GM18502 (cell line): ENCODE measurements at regions not wholly inside any gene's neighbourhood (a gene's known extent, or its start where the extent isn't known, plus 50 kb on each side); places are given as distances from the start of the nearest gene placed in this dataset.
"Not testable (repeated sequence)": the region's sequence is repeated elsewhere in the genome, so short reads cannot be mapped to it uniquely, and the experiment has no call there.

Source experiments
- ATAC-seq: cut with Tn5 transposase; IDR thresholded peaks from one replicate; pipeline ENCODE4 v1.9.1; 2021; ENCODE audit warnings: mild to moderate bottlenecking; ENCODE audit not compliant: unreplicated experiment, poor library complexity

DNA sequence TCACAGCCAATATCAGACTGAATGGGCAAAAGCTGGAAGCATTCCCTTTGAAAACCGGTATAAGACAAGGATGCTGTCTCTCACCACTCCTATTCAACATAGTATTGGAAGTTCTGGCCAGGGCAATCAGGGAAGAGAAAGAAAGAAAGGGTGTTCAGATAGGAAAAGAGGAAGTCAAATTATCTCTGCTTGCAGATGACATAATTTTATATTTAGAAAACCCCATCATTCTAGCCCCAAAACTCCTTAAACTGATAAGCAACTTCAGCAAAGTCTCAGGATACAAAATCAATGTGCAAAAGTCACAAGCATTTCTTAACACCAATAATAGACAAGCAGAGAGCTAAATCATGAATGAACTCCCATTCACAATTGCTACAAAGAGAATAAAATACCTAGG, 461.7 kb downstream of the PDGFC start:
- not testable (repeated sequence) for ATAC-seq

DNA sequence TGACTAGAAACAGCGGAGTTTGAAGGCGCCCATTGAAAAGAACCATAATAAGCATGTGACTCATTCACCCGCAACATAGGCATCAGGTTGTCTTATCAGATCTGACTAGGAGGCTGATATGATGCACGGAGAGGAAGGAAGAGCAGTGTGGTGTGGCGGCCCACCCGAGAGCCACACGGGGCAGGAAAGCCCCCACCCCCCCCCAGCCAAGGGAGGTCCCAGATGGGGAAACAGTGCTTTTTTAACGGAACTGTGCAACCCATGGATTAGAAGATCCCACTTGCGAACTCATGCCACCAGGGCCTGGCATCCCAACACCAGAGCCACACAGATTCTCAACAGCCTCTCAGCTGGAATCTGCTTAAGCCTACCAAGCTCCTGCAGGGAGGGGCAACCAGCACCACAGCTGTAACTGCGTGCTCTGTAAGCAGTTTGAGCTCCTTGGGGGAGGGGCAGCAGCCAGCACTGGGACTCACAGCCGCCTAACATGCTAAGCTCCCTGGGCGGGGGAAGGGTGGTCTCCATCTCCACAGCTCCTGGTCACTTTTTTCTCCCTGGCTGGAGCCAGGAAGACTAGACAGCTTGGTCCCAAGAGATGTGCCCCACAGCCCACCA, 466.2 kb downstream of the PDGFC start:
- ATAC-seq: no peak

DNA sequence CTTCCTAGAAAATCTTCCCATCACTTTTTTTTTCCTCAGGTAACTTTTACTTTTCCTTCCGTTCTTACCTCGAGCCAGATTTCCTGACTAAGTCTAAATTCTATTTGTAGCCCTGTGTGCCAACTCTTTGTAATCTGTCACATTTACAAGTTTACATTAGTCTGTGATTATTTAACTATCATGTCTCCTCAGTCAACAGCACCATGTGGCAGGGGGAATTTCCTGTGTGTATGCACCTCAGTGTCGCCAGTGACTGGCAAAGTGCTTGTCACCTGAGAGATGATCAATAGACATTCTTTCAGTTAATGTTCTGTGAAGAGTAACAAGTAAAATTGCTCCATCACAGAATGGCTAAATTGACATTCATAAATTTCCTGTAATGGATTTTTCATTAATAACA, 468.5 kb downstream of the PDGFC start:
- no peak for ATAC-seq

DNA sequence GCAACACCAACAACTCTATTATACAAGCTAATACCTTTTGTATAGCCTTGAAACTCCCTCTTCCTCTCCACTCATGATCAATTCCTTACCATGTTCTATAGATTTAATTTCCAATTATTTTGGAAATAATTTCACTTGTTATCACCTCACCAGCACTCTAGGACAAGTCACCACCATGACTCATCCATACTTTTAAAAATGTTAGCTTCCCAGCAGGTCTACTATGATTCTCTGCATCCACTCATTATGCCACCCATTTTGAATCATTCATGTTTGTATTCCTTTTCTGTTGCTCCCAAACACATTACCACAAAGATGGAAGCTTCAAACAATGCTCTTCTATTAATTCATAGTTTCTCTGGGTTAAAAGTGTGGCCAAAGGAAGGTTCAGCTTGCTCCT, 469.6 kb downstream of the PDGFC start:
- no peak for ATAC-seq

DNA sequence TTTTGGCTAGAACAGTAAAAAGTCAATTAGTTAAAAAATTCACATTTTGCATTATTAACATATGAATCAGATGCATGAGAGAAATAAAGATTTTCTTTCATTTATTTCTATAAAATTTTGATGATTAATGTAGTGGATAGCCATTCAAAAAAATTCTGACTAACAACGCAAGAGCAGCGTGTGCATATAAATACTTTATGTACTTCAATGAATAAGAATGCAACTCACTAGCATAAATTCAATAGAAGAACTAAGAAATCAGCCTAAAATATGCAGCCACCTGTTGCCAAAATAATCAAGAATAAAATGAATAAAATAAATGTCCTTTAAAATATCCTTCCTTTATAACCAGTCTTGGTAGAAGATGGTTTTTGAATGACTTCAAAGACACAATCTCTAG, 471.9 kb downstream of the PDGFC start:
- ATAC-seq: no peak

DNA sequence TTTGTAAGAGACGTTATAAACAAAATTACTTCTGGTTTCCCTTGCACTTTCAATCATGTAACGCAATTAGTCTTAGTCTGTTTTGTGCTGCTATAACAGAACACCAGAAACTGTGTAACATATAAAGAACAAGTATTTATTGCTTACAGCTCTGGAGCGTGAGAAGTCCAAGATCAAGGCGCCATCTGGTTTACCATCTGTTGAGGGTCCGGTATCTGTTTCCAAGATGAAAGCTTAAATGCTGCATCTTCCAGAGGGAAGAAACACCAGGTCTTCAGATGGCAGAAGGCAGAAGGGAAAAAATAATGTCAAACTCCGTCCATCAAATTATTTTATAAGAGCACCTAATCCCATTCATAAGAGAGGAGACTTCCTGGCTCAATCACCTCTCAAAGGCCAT, 474.1 kb downstream of the PDGFC start:
- no peak for ATAC-seq

- ATAC-seq: no peak
Observed at GRCh38 chr4:156496797-156497196, 474.8 kb downstream of the PDGFC start.

- ATAC-seq: no peak
Observed at GRCh38 chr4:156495836-156496235, 475.8 kb downstream of the PDGFC start.

DNA sequence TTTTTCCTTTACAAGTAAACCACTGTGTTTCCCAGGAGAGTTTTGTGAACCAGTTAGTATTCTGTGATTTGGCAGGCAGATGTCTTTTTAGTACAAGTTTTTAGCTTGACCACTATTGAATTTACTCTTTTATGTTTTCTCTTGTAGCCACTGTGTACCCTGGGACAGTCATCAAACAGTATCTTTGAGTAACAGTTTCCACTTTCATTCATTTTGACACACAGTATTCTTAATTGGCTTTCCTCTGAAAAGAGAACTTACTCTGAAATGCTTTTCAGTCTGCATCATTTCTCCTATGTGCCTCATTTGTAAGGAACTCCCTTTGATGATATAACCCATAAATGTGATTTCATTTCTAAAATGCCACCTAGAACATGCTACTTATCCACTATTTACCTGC, 476.5 kb downstream of the PDGFC start:
- no peak for ATAC-seq

DNA sequence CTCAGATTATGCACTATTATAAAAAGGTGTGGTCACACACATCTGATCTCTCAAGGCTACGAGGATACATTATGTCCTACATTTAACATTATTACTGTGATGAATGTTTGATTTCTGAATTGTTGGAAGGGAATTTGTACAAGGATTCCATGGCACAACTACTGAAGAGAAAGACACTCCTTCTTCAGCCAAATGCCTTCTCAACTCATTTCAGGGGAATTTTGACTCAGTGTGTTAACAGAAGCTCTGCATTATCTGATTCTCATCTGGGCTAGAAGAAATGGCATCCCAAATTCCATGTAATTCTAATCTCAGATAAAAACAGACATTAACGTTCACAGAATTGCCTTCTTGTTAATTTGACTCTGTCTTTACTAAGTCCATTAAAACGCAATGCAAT, 477.7 kb downstream of the PDGFC start:
- no peak for ATAC-seq

DNA sequence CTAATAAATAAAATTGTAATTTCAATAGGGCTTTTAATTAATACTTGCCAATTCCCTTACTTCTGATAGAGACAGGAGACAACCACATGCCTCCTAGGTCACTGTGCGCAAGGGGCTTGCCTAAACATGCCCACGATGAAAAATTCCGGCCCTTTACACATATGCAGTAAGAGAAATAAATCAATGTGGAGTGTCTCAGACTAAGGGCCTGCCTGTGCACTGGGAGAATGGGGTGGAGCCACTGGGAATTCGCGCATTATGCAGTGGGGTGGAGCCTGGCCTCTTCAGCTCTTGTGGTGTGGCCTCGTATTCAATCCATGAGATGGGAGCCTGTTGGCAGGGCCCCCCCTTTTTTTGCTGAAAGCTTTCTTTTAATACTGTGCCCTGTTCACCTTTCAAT, 484.5 kb downstream of the PDGFC start:
- ATAC-seq: no peak

DNA sequence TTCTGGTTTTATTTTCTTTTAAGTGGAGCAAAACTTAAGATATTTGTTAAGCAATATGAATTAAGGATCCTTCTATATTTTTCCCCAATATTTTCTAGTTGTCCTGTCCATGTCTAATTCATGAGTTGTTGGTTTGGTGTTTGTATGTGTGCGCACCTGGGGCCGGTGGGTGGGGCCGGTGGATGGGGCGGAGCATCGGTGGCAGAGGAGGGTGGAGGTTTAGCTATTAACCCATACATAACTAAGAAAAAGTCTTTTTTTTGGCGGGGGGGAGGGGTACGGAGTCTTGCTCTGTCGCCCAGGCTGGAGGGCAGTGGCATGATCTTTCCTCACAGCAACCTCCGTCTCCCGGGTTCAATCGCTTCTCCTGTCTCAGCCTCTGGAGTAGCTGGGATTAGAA, 489.8 kb downstream of the PDGFC start:
- ATAC-seq: no peak

GRCh38 chr4:156477636-156478035, 494.0 kb downstream of the PDGFC start:
- no peak for ATAC-seq

DNA sequence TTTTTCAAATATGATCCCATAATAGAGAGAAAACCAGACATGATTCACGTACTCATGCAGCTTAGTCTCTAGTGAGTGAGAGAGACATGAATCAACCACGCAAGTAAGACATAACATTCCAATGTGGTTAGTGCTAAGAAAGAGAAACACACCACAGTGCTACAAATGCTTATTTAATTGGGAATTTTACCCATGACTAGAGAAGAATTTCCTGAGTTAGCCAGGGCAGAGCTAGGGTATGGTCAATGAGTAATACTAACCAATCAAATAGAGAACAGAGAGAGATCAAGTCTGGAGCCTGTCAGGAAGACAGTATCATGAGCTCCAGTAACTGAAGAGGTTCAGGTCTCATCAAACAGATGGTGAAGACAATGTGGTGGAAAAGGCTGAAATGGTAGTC, 495.2 kb downstream of the PDGFC start:
- ATAC-seq: no peak

DNA sequence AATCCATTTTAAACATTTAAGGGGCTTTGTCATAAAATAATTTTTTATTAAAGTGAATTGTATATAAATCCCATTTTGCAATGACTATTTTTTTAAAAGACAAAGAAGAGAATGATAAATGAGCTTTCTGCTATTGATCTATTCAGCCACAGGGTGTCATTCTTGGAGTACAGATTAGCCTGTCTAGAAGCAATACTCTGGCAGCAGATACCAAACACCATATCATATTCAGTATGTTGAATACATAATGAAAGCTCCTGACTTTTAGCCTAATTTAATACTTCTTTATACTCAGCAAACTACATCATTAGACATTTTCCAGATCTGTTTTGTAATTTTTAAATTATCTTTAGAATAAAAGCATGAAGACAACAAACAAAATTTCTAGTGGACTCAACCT, 496.3 kb downstream of the PDGFC start:
- no peak for ATAC-seq

- ATAC-seq: peak; percentile 81
Observed at GRCh38 chr4:156473151-156473550, 498.4 kb downstream of the PDGFC start.

DNA sequence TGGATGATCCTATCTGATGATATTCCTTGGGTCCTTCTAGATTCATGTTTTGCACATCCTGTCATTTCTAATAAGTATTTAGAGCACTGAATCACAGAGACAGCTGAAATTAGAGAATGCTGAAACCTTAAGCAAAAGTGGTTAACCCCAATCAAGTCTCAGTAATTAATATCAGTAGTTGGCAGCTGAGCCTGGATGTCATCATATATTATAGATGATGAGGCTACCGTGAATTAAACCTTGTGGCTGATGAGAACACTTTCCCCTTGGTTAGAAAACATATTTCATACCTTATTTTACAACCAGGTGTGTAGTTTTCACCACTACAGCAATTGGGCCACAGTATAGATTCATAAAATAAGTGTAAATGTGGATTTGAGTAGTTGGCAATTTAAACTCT, 499.0 kb downstream of the PDGFC start:
- peak; percentile 33 for ATAC-seq

- ATAC-seq: no peak
Observed at GRCh38 chr4:156459584-156459983, 505.9 kb upstream of the CTSO start.

DNA sequence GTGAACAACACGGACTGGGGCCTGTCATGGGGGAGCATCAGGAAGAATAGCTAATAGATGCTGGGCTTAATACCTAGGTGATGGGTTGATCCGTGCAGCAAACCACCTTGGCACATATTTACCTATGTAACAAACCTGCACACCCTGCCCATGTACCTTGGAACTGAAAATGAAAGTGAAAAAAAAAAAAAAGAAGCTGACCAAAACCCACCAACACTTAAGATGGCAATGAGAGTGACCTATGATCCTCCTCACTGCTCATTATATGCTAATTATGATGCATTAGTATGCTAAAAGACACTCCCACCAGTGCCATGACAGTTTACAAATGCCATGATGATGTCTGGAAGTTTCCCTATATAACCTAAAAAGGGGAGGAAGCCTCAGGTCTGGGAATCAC, 503.2 kb upstream of the CTSO start:
- ATAC-seq: no peak

DNA sequence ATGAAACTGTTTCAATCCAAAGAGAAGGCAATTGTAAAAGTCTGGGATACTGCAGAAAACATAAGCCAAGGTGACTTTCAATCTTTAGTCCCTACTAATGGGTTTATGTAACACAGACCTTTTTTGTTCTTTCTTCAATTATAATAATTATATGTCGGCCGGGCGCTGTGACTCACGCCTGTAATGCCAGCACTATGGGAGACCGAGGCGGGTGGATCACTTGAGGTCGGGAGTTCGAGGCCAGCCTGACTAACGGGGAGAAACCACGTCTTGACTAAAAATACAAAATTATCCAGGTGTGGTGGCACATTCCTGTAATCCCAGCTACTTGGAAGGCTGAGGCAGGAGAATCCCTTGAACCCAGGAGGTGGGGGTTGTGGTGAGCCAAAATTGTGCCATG, 489.8 kb upstream of the CTSO start:
- no peak for ATAC-seq

- ATAC-seq: no peak
Observed at GRCh38 chr4:156442912-156443311, 489.2 kb upstream of the CTSO start.

- no peak for ATAC-seq
Observed at GRCh38 chr4:156439576-156440200, 486.0 kb upstream of the CTSO start.

GRCh38 chr4:156437666-156438065, 484.0 kb upstream of the CTSO start:
- ATAC-seq: no peak
